Neural cell (in vitro differentiated cells): ENCODE measurements at regions not wholly inside any gene's neighbourhood (a gene's known extent, or its start where the extent isn't known, plus 50 kb on each side); places are given as distances from the start of the nearest gene placed in this dataset.

Experiments
- H2AFZ ChIP-seq: fragments of 200-600, 300-800 bp; sonication (generic), shearing (Covaris generic); 2 replicates; pipeline ENCODE4 v1.6.0; 2014; ENCODE audit warnings: low read depth, mild to moderate bottlenecking, antibody characterized with exemption, low read length, moderate library complexity
- H3F3A ChIP-seq: fragments of 200-600 bp; shearing (Covaris generic); 2 replicates; pipeline ENCODE4 v1.6.1; 2016; ENCODE audit warnings: mild to moderate bottlenecking, moderate library complexity, mixed read lengths, antibody characterized with exemption, low read length; ENCODE audit not compliant: insufficient read depth, poor library complexity, severe bottlenecking
- H3K27ac ChIP-seq: fragments of 200-600, 300-800 bp; sonication (generic), shearing (Covaris generic); 2 replicates; pipeline ENCODE4 v1.5.1; 2014; ENCODE audit warnings: mild to moderate bottlenecking, low read length, moderate library complexity
- H3K27me3 ChIP-seq: fragments of 300-800, 200-600 bp; sonication (generic), shearing (Covaris generic); 2 replicates; pipeline ENCODE4 v1.6.0; 2014; ENCODE audit warnings: mild to moderate bottlenecking, low read depth, low read length, moderate library complexity; ENCODE audit not compliant: insufficient read depth
- H3K36me3 ChIP-seq: fragments of 300-800, 200-600 bp; sonication (generic), shearing (Covaris generic); 2 replicates; pipeline ENCODE4 v1.5.1; 2014; ENCODE audit warnings: mild to moderate bottlenecking, antibody characterized with exemption, low read length, moderate library complexity; ENCODE audit not compliant: insufficient read depth
- H3K4me2 ChIP-seq: fragments of 300-800, 200-600 bp; sonication (generic), shearing (Covaris generic); 2 replicates; pipeline ENCODE4 v1.6.0; 2014; ENCODE audit warnings: mild to moderate bottlenecking, low read length
- H3K4me3 ChIP-seq: fragments of 300-800, 200-600 bp; sonication (generic), shearing (Covaris generic); 2 replicates; pipeline ENCODE4 v1.5.1; 2014; ENCODE audit warnings: mild to moderate bottlenecking, low read length, moderate library complexity
- H3K79me2 ChIP-seq: fragments of 200-600 bp; shearing (Covaris generic); replicated peaks from 2 replicates; pipeline ENCODE4 v1.6.0; 2014; ENCODE audit warnings: mild to moderate bottlenecking, low read length, moderate library complexity; ENCODE audit not compliant: insufficient read depth
- H3K9ac ChIP-seq: fragments of 300-800, 200-600 bp; sonication (generic), shearing (Covaris generic); 2 replicates; pipeline ENCODE4 v1.6.1; 2016; ENCODE audit warnings: mild to moderate bottlenecking, low read length, mixed read lengths
- H3K9me2 ChIP-seq: fragments of 200-600 bp; shearing (Covaris generic); 2 replicates; pipeline ENCODE4 v1.6.1; 2016; ENCODE audit warnings: mild to moderate bottlenecking, low read length, mixed read lengths; ENCODE audit not compliant: insufficient read depth
- H3K9me3 ChIP-seq: fragments of 200-600, 300-800 bp; sonication (generic), shearing (Covaris generic); 2 replicates; pipeline ENCODE4 v1.6.1; 2016; ENCODE audit warnings: mild to moderate bottlenecking, mixed run types, low read length, moderate library complexity, mixed read lengths
- H4K20me1 ChIP-seq: fragments of 200-600 bp; shearing (Covaris generic); 2 replicates; pipeline ENCODE4 v1.6.1; 2016; ENCODE audit warnings: mild to moderate bottlenecking, mixed run types; ENCODE audit not compliant: insufficient read depth
- EP300 ChIP-seq: fragments of 450-650 bp; conservative IDR thresholded peaks from 2 replicates; pipeline ENCODE4 v1.6.1; 2014; ENCODE audit warnings: antibody characterized with exemption, mild to moderate bottlenecking, moderate library complexity; ENCODE audit not compliant: poor library complexity, severe bottlenecking
- EZH2 ChIP-seq: fragments of 200-600, 300-800 bp; shearing (Covaris generic), sonication (generic); IDR thresholded peaks from 2 replicates; pipeline ENCODE4 v1.6.1; 2014; ENCODE audit warnings: antibody characterized with exemption, low read length, borderline replicate concordance, mild to moderate bottlenecking; ENCODE audit not compliant: insufficient read depth, poor library complexity, severe bottlenecking
- MXI1 ChIP-seq: fragments of 450-650 bp; conservative IDR thresholded peaks from 2 replicates; pipeline ENCODE4 v1.6.1; 2014; ENCODE audit warnings: antibody characterized with exemption, mild to moderate bottlenecking; ENCODE audit not compliant: poor library complexity, severe bottlenecking
- POLR2AphosphoS5 ChIP-seq: IDR thresholded peaks from 2 replicates; pipeline ENCODE4 v1.6.1; 2012
- RAD21 ChIP-seq: fragments of 450-650 bp; conservative IDR thresholded peaks from 2 replicates; pipeline ENCODE4 v1.6.1; 2014; ENCODE audit warnings: antibody characterized with exemption, mild to moderate bottlenecking, moderate library complexity
- SMC3 ChIP-seq: fragments of 450-650 bp; conservative IDR thresholded peaks from 2 replicates; pipeline ENCODE4 v1.6.1; 2014; ENCODE audit warnings: antibody characterized with exemption, mild to moderate bottlenecking, moderate library complexity; ENCODE audit not compliant: poor library complexity
- TAF1 ChIP-seq: IDR thresholded peaks from 2 replicates; pipeline ENCODE4 v1.6.1; 2012; ENCODE audit warnings: low read depth
- TF ChIP-seq, protein P1 (sequence below): fragments of 450-650 bp; IDR thresholded peaks from 2 replicates; pipeline ENCODE4 v1.5.1; 2014; ENCODE audit warnings: antibody characterized with exemption, mild to moderate bottlenecking, moderate library complexity; ENCODE audit not compliant: poor library complexity, severe bottlenecking
- TF ChIP-seq, protein P2 (sequence below): IDR thresholded peaks from 2 replicates; pipeline ENCODE4 v1.6.1; 2012; ENCODE audit warnings: borderline replicate concordance

DNA sequence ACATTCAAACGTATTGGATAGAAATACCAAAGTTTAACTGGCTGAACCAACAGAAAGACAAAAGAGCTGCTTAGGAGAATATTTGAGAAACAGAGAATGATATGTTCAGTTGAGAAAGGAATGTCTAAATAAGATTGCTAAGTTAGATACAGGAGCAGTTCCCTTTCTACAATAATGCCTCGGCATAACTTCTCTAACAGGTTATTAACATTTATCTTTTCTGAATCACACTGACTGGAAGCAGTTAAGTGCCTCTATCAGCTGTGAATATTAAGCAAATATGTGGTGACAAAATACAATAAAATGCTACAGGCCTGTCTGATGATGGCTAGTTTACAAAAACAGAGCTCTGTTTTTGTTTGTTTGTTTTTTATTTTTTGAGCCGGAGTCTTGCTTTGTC is 121.9 kb downstream of the KCNK1 start:
- Histone ChIP-seq H3K27ac (no peak overlapping the region), H3K4me3 (no peak overlapping the region), H3F3A (no peaks in the 10 kb centered on the region), H4K20me1 (no peaks in the 10 kb centered on the region), H3K4me2 (no peak overlapping the region), H3K9me3 (no peaks in the 10 kb centered on the region), H3K9ac (no peak overlapping the region), H2AFZ (no peak overlapping the region), H3K36me3 (no peaks in the 10 kb centered on the region), H3K27me3 (no peaks in the 10 kb centered on the region), H3K9me2 (no peaks in the 10 kb centered on the region), H3K79me2 (no peaks in the 10 kb centered on the region)
- TF ChIP-seq, protein P1, sequence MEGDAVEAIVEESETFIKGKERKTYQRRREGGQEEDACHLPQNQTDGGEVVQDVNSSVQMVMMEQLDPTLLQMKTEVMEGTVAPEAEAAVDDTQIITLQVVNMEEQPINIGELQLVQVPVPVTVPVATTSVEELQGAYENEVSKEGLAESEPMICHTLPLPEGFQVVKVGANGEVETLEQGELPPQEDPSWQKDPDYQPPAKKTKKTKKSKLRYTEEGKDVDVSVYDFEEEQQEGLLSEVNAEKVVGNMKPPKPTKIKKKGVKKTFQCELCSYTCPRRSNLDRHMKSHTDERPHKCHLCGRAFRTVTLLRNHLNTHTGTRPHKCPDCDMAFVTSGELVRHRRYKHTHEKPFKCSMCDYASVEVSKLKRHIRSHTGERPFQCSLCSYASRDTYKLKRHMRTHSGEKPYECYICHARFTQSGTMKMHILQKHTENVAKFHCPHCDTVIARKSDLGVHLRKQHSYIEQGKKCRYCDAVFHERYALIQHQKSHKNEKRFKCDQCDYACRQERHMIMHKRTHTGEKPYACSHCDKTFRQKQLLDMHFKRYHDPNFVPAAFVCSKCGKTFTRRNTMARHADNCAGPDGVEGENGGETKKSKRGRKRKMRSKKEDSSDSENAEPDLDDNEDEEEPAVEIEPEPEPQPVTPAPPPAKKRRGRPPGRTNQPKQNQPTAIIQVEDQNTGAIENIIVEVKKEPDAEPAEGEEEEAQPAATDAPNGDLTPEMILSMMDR: no peak

DNA sequence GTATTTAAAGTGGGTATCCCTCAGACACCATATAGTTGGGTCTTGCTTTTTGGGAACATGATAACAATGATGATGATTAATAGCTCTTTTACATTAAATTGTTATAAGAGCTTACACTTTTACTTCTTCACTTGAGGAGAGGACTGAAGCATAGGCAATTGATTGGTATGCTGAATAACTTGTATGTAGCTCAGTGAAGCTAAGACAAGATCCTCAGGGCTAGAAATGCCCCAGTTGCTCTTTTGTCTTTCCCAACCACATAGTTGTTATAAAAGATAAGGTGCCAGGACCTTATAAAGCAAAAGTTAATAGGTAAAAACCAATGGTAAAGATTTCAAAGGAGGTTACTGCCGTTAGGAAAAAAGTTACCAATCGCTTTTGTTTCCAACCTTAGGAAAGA is 123.4 kb downstream of the KCNK1 start:
- Histone ChIP-seq H3K79me2 (no peaks in the 10 kb centered on the region), H2AFZ (no peak overlapping the region), H3K27me3 (no peaks in the 10 kb centered on the region), H3K36me3 (no peaks in the 10 kb centered on the region), H3K4me3 (no peak overlapping the region), H3K9ac (no peak overlapping the region), H3F3A (no peaks in the 10 kb centered on the region), H3K27ac (no peak overlapping the region), H3K9me3 (no peaks in the 10 kb centered on the region), H3K4me2 (no peak overlapping the region), H3K9me2 (no peaks in the 10 kb centered on the region), H4K20me1 (no peaks in the 10 kb centered on the region)
- TF ChIP-seq TAF1 (no peak), EP300 (no peak), SMC3 (no peak), EZH2 (no peak), MXI1 (no peak), POLR2AphosphoS5 (no peak), RAD21 (no peak)
- TF ChIP-seq, protein P1: no peak
- TF ChIP-seq, protein P2, sequence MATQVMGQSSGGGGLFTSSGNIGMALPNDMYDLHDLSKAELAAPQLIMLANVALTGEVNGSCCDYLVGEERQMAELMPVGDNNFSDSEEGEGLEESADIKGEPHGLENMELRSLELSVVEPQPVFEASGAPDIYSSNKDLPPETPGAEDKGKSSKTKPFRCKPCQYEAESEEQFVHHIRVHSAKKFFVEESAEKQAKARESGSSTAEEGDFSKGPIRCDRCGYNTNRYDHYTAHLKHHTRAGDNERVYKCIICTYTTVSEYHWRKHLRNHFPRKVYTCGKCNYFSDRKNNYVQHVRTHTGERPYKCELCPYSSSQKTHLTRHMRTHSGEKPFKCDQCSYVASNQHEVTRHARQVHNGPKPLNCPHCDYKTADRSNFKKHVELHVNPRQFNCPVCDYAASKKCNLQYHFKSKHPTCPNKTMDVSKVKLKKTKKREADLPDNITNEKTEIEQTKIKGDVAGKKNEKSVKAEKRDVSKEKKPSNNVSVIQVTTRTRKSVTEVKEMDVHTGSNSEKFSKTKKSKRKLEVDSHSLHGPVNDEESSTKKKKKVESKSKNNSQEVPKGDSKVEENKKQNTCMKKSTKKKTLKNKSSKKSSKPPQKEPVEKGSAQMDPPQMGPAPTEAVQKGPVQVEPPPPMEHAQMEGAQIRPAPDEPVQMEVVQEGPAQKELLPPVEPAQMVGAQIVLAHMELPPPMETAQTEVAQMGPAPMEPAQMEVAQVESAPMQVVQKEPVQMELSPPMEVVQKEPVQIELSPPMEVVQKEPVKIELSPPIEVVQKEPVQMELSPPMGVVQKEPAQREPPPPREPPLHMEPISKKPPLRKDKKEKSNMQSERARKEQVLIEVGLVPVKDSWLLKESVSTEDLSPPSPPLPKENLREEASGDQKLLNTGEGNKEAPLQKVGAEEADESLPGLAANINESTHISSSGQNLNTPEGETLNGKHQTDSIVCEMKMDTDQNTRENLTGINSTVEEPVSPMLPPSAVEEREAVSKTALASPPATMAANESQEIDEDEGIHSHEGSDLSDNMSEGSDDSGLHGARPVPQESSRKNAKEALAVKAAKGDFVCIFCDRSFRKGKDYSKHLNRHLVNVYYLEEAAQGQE: no peak
